ENCODE measurements at regions not wholly inside any gene's neighbourhood (a gene's known extent, or its start where the extent isn't known, plus 50 kb on each side); places are given as distances from the start of the nearest gene placed in this dataset.

GRCh38 chr18:75643083-75643482 is 215.6 kb upstream of the SMIM21 start:
- TF ChIP-seq POLR2A (IDR thresholded peaks at IDR 0.05) (no peak), POLR2AphosphoS5 (IDR thresholded peaks at IDR 0.05) (no peak), CTCF (IDR thresholded peaks at IDR 0.05) (no peak)
